IMR-90 (cell line): ENCODE measurements at regions not wholly inside any gene's neighbourhood (a gene's known extent, or its start where the extent isn't known, plus 50 kb on each side); places are given as distances from the start of the nearest gene placed in this dataset.

Experiments used
- ATAC-seq: fragments of 200-7000 bp; cut with Tn5 transposase; 2 replicates; pipeline ENCODE4 v1.9.1; 2020; ENCODE audit warnings: low read depth, mild to moderate bottlenecking, moderate library complexity
- BruUV-seq: library from RNA; stranded (reverse); fragments of 400-500 nt; replicated peaks from 2 replicates; lab custom pipeline; 2021; lab: Mats Ljungman, UMichigan
- CTCF ChIA-PET: fragments of 300-600 bp; formaldehyde crosslinking; extraction: SDS; loops from one replicate; lab custom pipeline; 2021; ENCODE audit warnings: antibody characterized with exemption; lab: Yijun Ruan, JAX
- POLR2A ChIA-PET: fragments of 300-600 bp; sonication (Branson Sonifier 250); formaldehyde crosslinking; loops from one replicate; lab custom pipeline; 2022; ENCODE audit warnings: antibody characterized with exemption; ENCODE audit not compliant: unreplicated experiment; lab: Charles Lee
- DNase-seq: peaks from one replicate; pipeline ENCODE4 v3.0.0; 2013
- H2AFZ ChIP-seq: replicated peaks from 2 replicates; pipeline ENCODE3; 2013; ENCODE audit warnings: low read length, mild to moderate bottlenecking; ENCODE audit not compliant: poor library complexity
- H2AK5ac ChIP-seq: 2 replicates; pipeline ENCODE4 v1.6.1; 2013; ENCODE audit warnings: low read depth, low read length, inconsistent platforms
- H2AK9ac ChIP-seq: replicated peaks from 2 replicates; pipeline ENCODE3; 2013; ENCODE audit warnings: mild to moderate bottlenecking, low read depth, low read length, moderate library complexity; ENCODE audit not compliant: poor library complexity
- H2BK120ac ChIP-seq: 2 replicates; pipeline ENCODE4 v1.6.1; 2013; ENCODE audit warnings: low read depth, low read length, inconsistent platforms
- H2BK15ac ChIP-seq: 3 replicates; pipeline ENCODE4 v1.6.1; 2013; ENCODE audit warnings: low read depth, low read length, inconsistent platforms
- H2BK20ac ChIP-seq: 2 replicates; pipeline ENCODE4 v1.6.1; 2013; ENCODE audit warnings: low read depth, mild to moderate bottlenecking, inconsistent platforms, low read length, moderate library complexity
- H2BK5ac ChIP-seq: 2 replicates; pipeline ENCODE4 v1.6.1; 2013; ENCODE audit warnings: mild to moderate bottlenecking, low read depth, low read length, inconsistent platforms; ENCODE audit not compliant: poor library complexity, severe bottlenecking
- H3K14ac ChIP-seq: replicated peaks from 2 replicates; pipeline ENCODE4 v1.6.1; 2013; ENCODE audit warnings: low read depth, low read length, inconsistent platforms
- H3K18ac ChIP-seq: 2 replicates; pipeline ENCODE4 v1.6.1; 2013; ENCODE audit warnings: low read depth, low read length, control low read depth
- H3K23ac ChIP-seq: 2 replicates; pipeline ENCODE4 v1.6.1; 2013; ENCODE audit warnings: low read depth, low read length, inconsistent platforms
- H3K27ac ChIP-seq: 2 replicates; pipeline ENCODE4 v1.5.1; 2013; ENCODE audit warnings: mild to moderate bottlenecking, control low read depth, low read length; ENCODE audit not compliant: insufficient read depth
- H3K27me3 ChIP-seq: 2 replicates; pipeline ENCODE4 v1.6.1; 2013; ENCODE audit warnings: low read length; ENCODE audit not compliant: control insufficient read depth, insufficient read depth
- H3K36me3 ChIP-seq: 2 replicates; pipeline ENCODE4 v1.6.1; 2013; ENCODE audit warnings: low read length, mixed read lengths; ENCODE audit not compliant: control insufficient read depth, insufficient read depth
- H3K4ac ChIP-seq: 2 replicates; pipeline ENCODE4 v1.6.1; 2013; ENCODE audit warnings: low read depth, low read length, inconsistent platforms
- H3K4me1 ChIP-seq: 2 replicates; pipeline ENCODE4 v1.6.1; 2013; ENCODE audit warnings: low read length, mixed read lengths; ENCODE audit not compliant: control insufficient read depth, insufficient read depth
- H3K4me2 ChIP-seq: 2 replicates; pipeline ENCODE4 v1.6.1; 2013; ENCODE audit warnings: low read depth, mild to moderate bottlenecking, control low read depth, low read length, moderate library complexity
- H3K4me3 ChIP-seq: 2 replicates; pipeline ENCODE4 v1.5.1; 2013; ENCODE audit warnings: low read depth, mild to moderate bottlenecking, control low read depth, low read length, moderate library complexity; ENCODE audit not compliant: insufficient read depth
- H3K56ac ChIP-seq: 2 replicates; pipeline ENCODE4 v1.6.1; 2013; ENCODE audit warnings: low read length, inconsistent platforms; ENCODE audit not compliant: insufficient read depth; ENCODE audit errors: extremely low read depth
- H3K79me1 ChIP-seq, 2 experiments: 2 replicates each; pipeline ENCODE4 v1.6.1; 2013; ENCODE audit warnings: low read length in 2 of 2, inconsistent platforms in 1 of 2, low read depth in 1 of 2
- H3K9ac ChIP-seq: 2 replicates; pipeline ENCODE4 v1.6.1; 2013; ENCODE audit warnings: low read depth, low read length, control low read depth
- H3K9me1 ChIP-seq: 2 replicates; pipeline ENCODE4 v1.6.1; 2013; ENCODE audit warnings: low read length, inconsistent platforms; ENCODE audit not compliant: insufficient read depth
- H3K9me3 ChIP-seq: 2 replicates; pipeline ENCODE4 v1.6.1; 2013; ENCODE audit warnings: low read length; ENCODE audit not compliant: control insufficient read depth, insufficient read depth
- H4K20me1 ChIP-seq: 2 replicates; pipeline ENCODE4 v1.6.1; 2013; ENCODE audit warnings: low read length, inconsistent platforms; ENCODE audit not compliant: insufficient read depth
- H4K5ac ChIP-seq: 2 replicates; pipeline ENCODE4 v1.6.1; 2013; ENCODE audit warnings: mild to moderate bottlenecking, low read depth, low read length, control low read depth
- H4K8ac ChIP-seq, 2 experiments: 2 replicates each; pipeline ENCODE4 v1.6.1; 2013; ENCODE audit warnings: low read depth in 2 of 2, low read length in 2 of 2, control low read depth in 1 of 2, inconsistent platforms in 1 of 2
- H4K91ac ChIP-seq: 2 replicates; pipeline ENCODE4 v1.6.1; 2013; ENCODE audit warnings: low read depth, low read length, inconsistent platforms; ENCODE audit not compliant: insufficient read depth
- CEBPB ChIP-seq: IDR thresholded peaks from 2 replicates; pipeline ENCODE4 v1.6.1; 2012; ENCODE audit warnings: low read depth, low read length, improper control_type of control experiment
- SMC3 ChIP-seq: fragments of 150-350 bp; IDR thresholded peaks from 2 replicates; pipeline ENCODE4 v1.6.1; 2016; ENCODE audit warnings: low read depth, mild to moderate bottlenecking, antibody characterized with exemption, low read length, moderate library complexity
- WGBS, 2 experiments: methylation state at CpG; one replicate each; pipeline versions ENCODE4 v1.1.5 to v1.1.7; 2013; ENCODE audit warnings: missing lambda C conversion rate in 2 of 2; ENCODE audit not compliant: insufficient read length in 1 of 2; ENCODE audit errors: extremely low coverage in 2 of 2; 5-methylcytosine and 5-hydroxymethylcytosine counted together
- dilution Hi-C: fragments of 300-500 bp; cut with HindIII; formaldehyde crosslinking; loops from one replicate; pipeline ENCODE4 v1.14.3; 2018; ENCODE audit warnings: low sequenced_read_pairs; ENCODE audit not compliant: unreplicated experiment
- in situ Hi-C: fragments of 300-500 bp; cut with MboI; formaldehyde crosslinking; loops from 3 replicates; pipeline ENCODE4 v1.14.3; 2019; ENCODE audit warnings: low sequenced_read_pairs, inconsistent platforms, mixed read lengths
- intact Hi-C: fragments of 100-400 bp; cut with micrococcal nuclease; formaldehyde crosslinking; loops from 2 replicates; pipeline ENCODE4 v1.10.0; 2022

DNA sequence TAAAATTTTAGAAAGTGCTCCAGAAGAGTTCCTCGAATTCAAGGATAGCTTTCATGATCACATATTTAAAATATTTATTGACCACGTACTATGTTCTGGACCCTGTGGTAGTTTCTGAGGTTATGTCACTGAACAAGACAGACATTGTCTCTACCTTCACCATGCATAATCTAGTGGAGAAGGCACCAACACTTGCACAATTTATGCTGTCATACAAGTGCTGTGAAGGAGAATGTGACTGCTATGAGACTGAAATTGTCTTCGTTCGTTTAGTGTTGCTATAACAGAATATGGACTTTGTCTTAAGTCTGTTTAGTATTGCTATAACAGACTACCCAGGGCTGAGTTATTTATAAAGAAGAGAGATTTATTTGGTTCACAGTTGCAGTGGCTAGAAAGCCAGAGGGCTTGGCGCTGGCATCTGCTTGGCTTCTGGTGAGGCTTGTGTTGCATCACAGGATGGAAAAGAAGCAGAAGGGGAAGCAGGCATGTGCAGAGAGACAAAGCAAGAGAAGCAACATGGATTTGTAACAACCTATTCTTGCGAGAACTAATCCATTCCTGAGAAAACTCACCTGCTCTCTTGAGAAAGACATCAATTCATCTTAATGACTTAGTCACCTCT lies 50.0 kb upstream of the RFX8 start:
- ATAC-seq (no peak), DNase-seq (no peak)
- dilution Hi-C loops: no loop called here
- ChIA-PET CTCF (no interaction called here), POLR2A (no interaction called here)
- no peak overlapping the region for H3K27ac ChIP-seq
- H3K23ac ChIP-seq: no peak overlapping the region
- H3K27me3 ChIP-seq: no peaks in the 10 kb centered on the region
- no peak overlapping the region for H4K91ac ChIP-seq
- no peak overlapping the region for H2BK5ac ChIP-seq
- no peak overlapping the region for H2AK9ac ChIP-seq
- WGBS, 2 experiments: no CpG with 5 or more reads among the region's 6 CpGs
- TF ChIP-seq SMC3 (no peak), CEBPB (0 out of 2 replicates have a peak, but pooled peaks have one; percentile 6)
- no peak overlapping the region for H3K4ac ChIP-seq
- H4K8ac ChIP-seq: no peak overlapping the region
- intact Hi-C loops: no loop called here
- H3K14ac ChIP-seq: no peak overlapping the region
- H4K20me1 ChIP-seq: no peaks in the 10 kb centered on the region
- peaks cover 8% of the 10 kb centered on the region for H3K4me1 ChIP-seq
- H3K9me3 ChIP-seq: no peaks in the 10 kb centered on the region
- no peaks in the 10 kb centered on the region for H3K36me3 ChIP-seq
- H2AK5ac ChIP-seq: no peak overlapping the region
- BruUV-seq: no TSS peak
- peaks cover 0 to 7% of the 10 kb centered on the region in 2 experiments; a peak in 2 of 4 replicates for H3K79me1 ChIP-seq
- no peak overlapping the region for H2BK15ac ChIP-seq
- no peak overlapping the region for H2AFZ ChIP-seq
- no peak overlapping the region for H3K4me2 ChIP-seq
- H4K5ac ChIP-seq: no peak overlapping the region
- in situ Hi-C loops: loop anchor here (10.0 to 25.0 kb wide), 2 partner anchors 162 to 320 kb away; partner anchors contain the start of gene MAP4K4
- no peak overlapping the region for H2BK120ac ChIP-seq
- H3K9me1 ChIP-seq: peaks cover 5% of the 10 kb centered on the region; the same call in 1 of the 2 replicates
- no peak overlapping the region for H3K18ac ChIP-seq
- no peak overlapping the region for H3K4me3 ChIP-seq
- H3K56ac ChIP-seq: no peak overlapping the region
- H2BK20ac ChIP-seq: no peak overlapping the region
- no peak overlapping the region for H3K9ac ChIP-seq
